ENCODE measurements at regions not wholly inside any gene's neighbourhood (a gene's known extent, or its start where the extent isn't known, plus 50 kb on each side); places are given as distances from the start of the nearest gene placed in this dataset.

GRCh38 chr10:113497198-113497597 is 55.7 kb upstream of the HABP2 start:
- TF ChIP-seq CTCF (IDR thresholded peaks at IDR 0.05) (no peak), POLR2A (IDR thresholded peaks at IDR 0.05) (no peak)
